DOHH2 (cell line): ENCODE measurements at regions not wholly inside any gene's neighbourhood (a gene's known extent, or its start where the extent isn't known, plus 50 kb on each side); places are given as distances from the start of the nearest gene placed in this dataset.

ENCODE experiments used
- H3F3A ChIP-seq: fragments of 200-600 bp; sonication (generic), shearing (Covaris generic); 2 replicates; pipeline ENCODE4 v1.6.0; 2016; ENCODE audit warnings: antibody characterized with exemption, mild to moderate bottlenecking; ENCODE audit not compliant: control insufficient read depth, insufficient read depth
- H3K27ac ChIP-seq: fragments of 200-600 bp; sonication (generic); 2 replicates; pipeline ENCODE4 v1.5.1; 2014; ENCODE audit warnings: low read depth, mild to moderate bottlenecking, low read length, moderate library complexity
- H3K27me3 ChIP-seq: fragments of 200-600 bp; sonication (generic); 2 replicates; pipeline ENCODE4 v1.6.1; 2014; ENCODE audit warnings: mild to moderate bottlenecking, low read length, mixed read lengths; ENCODE audit not compliant: control insufficient read depth
- H3K36me3 ChIP-seq: fragments of 200-600 bp; sonication (generic); 2 replicates; pipeline ENCODE4 v1.6.1; 2014; ENCODE audit warnings: mild to moderate bottlenecking, low read length, moderate library complexity, mixed read lengths; ENCODE audit not compliant: control insufficient read depth
- H3K4me1 ChIP-seq: fragments of 200-600 bp; sonication (generic); 2 replicates; pipeline ENCODE4 v1.6.1; 2014; ENCODE audit warnings: mild to moderate bottlenecking, low read length, mixed read lengths; ENCODE audit not compliant: control insufficient read depth
- H3K4me2 ChIP-seq: fragments of 200-600 bp; sonication (generic); 2 replicates; pipeline ENCODE4 v1.6.0; 2014; ENCODE audit warnings: mild to moderate bottlenecking, low read length, moderate library complexity
- H3K4me3 ChIP-seq: fragments of 200-600 bp; sonication (generic); 2 replicates; pipeline ENCODE4 v1.5.1; 2014; ENCODE audit warnings: mild to moderate bottlenecking, low read length, mixed read lengths
- H3K79me2 ChIP-seq: fragments of 200-600 bp; sonication (generic); 2 replicates; pipeline ENCODE4 v1.6.1; 2014; ENCODE audit warnings: mild to moderate bottlenecking, low read length, mixed read lengths; ENCODE audit not compliant: control insufficient read depth
- H3K9me2 ChIP-seq: fragments of 200-600 bp; sonication (generic); replicated peaks from 2 replicates; pipeline ENCODE4 v1.6.1; 2014; ENCODE audit warnings: mild to moderate bottlenecking, low read length, mixed read lengths; ENCODE audit not compliant: control insufficient read depth
- H3K9me3 ChIP-seq: fragments of 200-600 bp; sonication (generic); 2 replicates; pipeline ENCODE4 v1.6.1; 2014; ENCODE audit warnings: antibody characterized with exemption, low read length, mixed read lengths; ENCODE audit not compliant: control insufficient read depth, insufficient read depth
- H4K20me1 ChIP-seq: fragments of 200-600 bp; sonication (generic); 2 replicates; pipeline ENCODE4 v1.6.0; 2014; ENCODE audit warnings: low read depth, mild to moderate bottlenecking, antibody characterized with exemption, low read length, moderate library complexity; ENCODE audit not compliant: control insufficient read depth, insufficient read depth
- CTCF ChIP-seq: fragments of 200-600 bp; sonication (generic); IDR thresholded peaks from one replicate; pipeline ENCODE4 v1.5.1; 2014; ENCODE audit warnings: antibody characterized with exemption, mild to moderate bottlenecking, low read depth, low read length; ENCODE audit not compliant: poor library complexity, severe bottlenecking
- EZH2phosphoT487 ChIP-seq: fragments of 200-600 bp; sonication (generic); IDR thresholded peaks from 2 replicates; pipeline ENCODE4 v1.6.1; 2017; ENCODE audit warnings: borderline replicate concordance, mild to moderate bottlenecking, antibody characterized with exemption, low read length, moderate library complexity, mixed read lengths

- no peaks in the 10 kb centered on the region for H3K9me2 ChIP-seq
- H4K20me1 ChIP-seq, result no peaks in the 10 kb centered on the region
- H3K36me3 ChIP-seq, result no peaks in the 10 kb centered on the region
- no peaks in the 10 kb centered on the region for H3K9me3 ChIP-seq
- H3K4me3 ChIP-seq, result no peak overlapping the region
- no peak overlapping the region for H3K4me2 ChIP-seq
- no peaks in the 10 kb centered on the region for H3K79me2 ChIP-seq
- H3K27ac ChIP-seq, result no peak overlapping the region
- no peaks in the 10 kb centered on the region for H3F3A ChIP-seq
- no peaks in the 10 kb centered on the region for H3K27me3 ChIP-seq
- H3K4me1 ChIP-seq, result no peaks in the 10 kb centered on the region
- TF ChIP-seq CTCF (no peak), EZH2phosphoT487 (no peak)
These were observed 390.1 kb downstream of the PDGFC start for GRCh38 chr4:156581282-156582063.

- H3K4me1 ChIP-seq, result no peaks in the 10 kb centered on the region
- H3K79me2 ChIP-seq, result no peaks in the 10 kb centered on the region
- H3F3A ChIP-seq, result no peaks in the 10 kb centered on the region
- H4K20me1 ChIP-seq, result no peaks in the 10 kb centered on the region
- no peaks in the 10 kb centered on the region for H3K9me2 ChIP-seq
- no peak overlapping the region for H3K27ac ChIP-seq
- H3K27me3 ChIP-seq, result no peaks in the 10 kb centered on the region
- H3K36me3 ChIP-seq, result no peaks in the 10 kb centered on the region
- no peaks in the 10 kb centered on the region for H3K9me3 ChIP-seq
- no peak overlapping the region for H3K4me3 ChIP-seq
- TF ChIP-seq CTCF (no peak), EZH2phosphoT487 (no peak)
- no peak overlapping the region for H3K4me2 ChIP-seq
These were observed 392.9 kb downstream of the PDGFC start for GRCh38 chr4:156578713-156579112.

- Histone ChIP-seq H3K4me2 (no peak overlapping the region), H3K27me3 (no peaks in the 10 kb centered on the region), H4K20me1 (no peaks in the 10 kb centered on the region), H3K79me2 (no peaks in the 10 kb centered on the region), H3F3A (no peaks in the 10 kb centered on the region), H3K4me1 (no peaks in the 10 kb centered on the region), H3K36me3 (no peaks in the 10 kb centered on the region), H3K9me3 (no peaks in the 10 kb centered on the region), H3K27ac (no peak overlapping the region), H3K9me2 (no peaks in the 10 kb centered on the region), H3K4me3 (no peak overlapping the region)
- no peak for TF ChIP-seq CTCF
These were observed 393.6 kb downstream of the PDGFC start for GRCh38 chr4:156578005-156578404.
